OCI-LY7 (cell line): ENCODE measurements at regions not wholly inside any gene's neighbourhood (a gene's known extent, or its start where the extent isn't known, plus 50 kb on each side); places are given as distances from the start of the nearest gene placed in this dataset.

ENCODE experiments used
- EZH2phosphoT487 ChIP-seq: fragments of 200-600 bp; sonication (generic); IDR thresholded peaks from 2 replicates; pipeline ENCODE4 v1.6.1; 2018; ENCODE audit warnings: low read depth, borderline replicate concordance, mild to moderate bottlenecking, mixed run types, antibody characterized with exemption, low read length, moderate library complexity, mixed read lengths
- TF ChIP-seq, protein P1 (sequence below): fragments of 200-600 bp; sonication (generic); conservative IDR thresholded peaks from 2 replicates; pipeline ENCODE4 v1.5.1; 2014; ENCODE audit warnings: mild to moderate bottlenecking, antibody characterized with exemption, low read length, moderate library complexity, mixed read lengths

DNA sequence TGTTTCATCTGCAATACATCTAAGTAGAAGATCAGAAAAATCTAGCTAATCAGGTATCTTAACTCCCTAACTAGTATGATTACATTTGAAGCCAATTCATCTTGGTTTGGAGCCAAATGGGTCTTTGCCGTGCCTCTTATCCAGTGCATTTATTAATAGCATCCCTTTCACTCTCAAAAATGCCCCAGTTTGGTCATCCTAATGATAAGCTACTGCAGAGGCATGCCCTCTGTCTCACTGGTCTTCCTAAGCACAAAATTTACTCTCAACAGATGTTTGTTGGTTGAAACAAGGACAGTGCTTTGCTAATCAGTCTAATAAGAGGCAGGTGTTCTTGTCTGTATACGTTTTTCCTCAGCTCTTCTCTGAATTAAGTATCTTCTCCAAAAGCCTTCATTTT lies 403.2 kb downstream of the RAD51AP2 start:
- TF ChIP-seq, protein P1, sequence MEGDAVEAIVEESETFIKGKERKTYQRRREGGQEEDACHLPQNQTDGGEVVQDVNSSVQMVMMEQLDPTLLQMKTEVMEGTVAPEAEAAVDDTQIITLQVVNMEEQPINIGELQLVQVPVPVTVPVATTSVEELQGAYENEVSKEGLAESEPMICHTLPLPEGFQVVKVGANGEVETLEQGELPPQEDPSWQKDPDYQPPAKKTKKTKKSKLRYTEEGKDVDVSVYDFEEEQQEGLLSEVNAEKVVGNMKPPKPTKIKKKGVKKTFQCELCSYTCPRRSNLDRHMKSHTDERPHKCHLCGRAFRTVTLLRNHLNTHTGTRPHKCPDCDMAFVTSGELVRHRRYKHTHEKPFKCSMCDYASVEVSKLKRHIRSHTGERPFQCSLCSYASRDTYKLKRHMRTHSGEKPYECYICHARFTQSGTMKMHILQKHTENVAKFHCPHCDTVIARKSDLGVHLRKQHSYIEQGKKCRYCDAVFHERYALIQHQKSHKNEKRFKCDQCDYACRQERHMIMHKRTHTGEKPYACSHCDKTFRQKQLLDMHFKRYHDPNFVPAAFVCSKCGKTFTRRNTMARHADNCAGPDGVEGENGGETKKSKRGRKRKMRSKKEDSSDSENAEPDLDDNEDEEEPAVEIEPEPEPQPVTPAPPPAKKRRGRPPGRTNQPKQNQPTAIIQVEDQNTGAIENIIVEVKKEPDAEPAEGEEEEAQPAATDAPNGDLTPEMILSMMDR, result no peak
- no peak for TF ChIP-seq EZH2phosphoT487
